ENCODE measurements at regions not wholly inside any gene's neighbourhood (a gene's known extent, or its start where the extent isn't known, plus 50 kb on each side); places are given as distances from the start of the nearest gene placed in this dataset.

GRCh38 chr12:66837311-66837627 is 158.4 kb upstream of the GRIP1 start:
- DNase-seq: no peak
- H3K4me3 Mint-ChIP-seq: no peak overlapping the region

GRCh38 chr12:66838366-66838765 is 159.5 kb upstream of the GRIP1 start:
- H3K27ac Mint-ChIP-seq: no peak overlapping the region
- H3K36me3 Mint-ChIP-seq (ENCODE audit: low read depth): no peaks in the 10 kb centered on the region
- DNase-seq: no peak
- H3K4me3 Mint-ChIP-seq: no peak overlapping the region
- no peak for TF ChIP-seq CTCF (IDR thresholded peaks at IDR 0.05)
- no peaks in the 10 kb centered on the region for H3K27me3 Mint-ChIP-seq (ENCODE audit: low read depth, poor library complexity)
- peaks cover 13% of the 10 kb centered on the region for H3K4me1 Mint-ChIP-seq
- H3K9me3 Mint-ChIP-seq: no peaks in the 10 kb centered on the region

More at GRCh38 chr12:66837311-66837627, 158.4 kb upstream of the GRIP1 start:
- Mint-ChIP-seq H3K27ac (no peak overlapping the region), H3K9me3 (no peaks in the 10 kb centered on the region), H3K27me3 (ENCODE audit: low read depth, poor library complexity) (no peaks in the 10 kb centered on the region), H3K4me1 (peaks cover 13% of the 10 kb centered on the region), H3K36me3 (ENCODE audit: low read depth) (no peaks in the 10 kb centered on the region)
- no peak for TF ChIP-seq CTCF (IDR thresholded peaks at IDR 0.05)

GRCh38 chr12:66848967-66849366 is 170.1 kb upstream of the GRIP1 start:
- DNase-seq: no peak
- Mint-ChIP-seq H3K9me3 (no peaks in the 10 kb centered on the region), H3K36me3 (ENCODE audit: low read depth) (no peaks in the 10 kb centered on the region), H3K4me3 (no peak overlapping the region), H3K27me3 (ENCODE audit: low read depth, poor library complexity) (peaks cover 8% of the 10 kb centered on the region), H3K4me1 (peaks cover 2% of the 10 kb centered on the region), H3K27ac (no peak overlapping the region)
- TF ChIP-seq CTCF (IDR thresholded peaks at IDR 0.05): no peak

- peaks cover 8% of the 10 kb centered on the region for H3K27me3 Mint-ChIP-seq (ENCODE audit: low read depth, poor library complexity)
- no peak for TF ChIP-seq CTCF (IDR thresholded peaks at IDR 0.05)
- H3K27ac Mint-ChIP-seq: no peak overlapping the region
- no peaks in the 10 kb centered on the region for H3K9me3 Mint-ChIP-seq
- H3K4me3 Mint-ChIP-seq: no peak overlapping the region
- no peak for DNase-seq
- H3K36me3 Mint-ChIP-seq (ENCODE audit: low read depth): no peaks in the 10 kb centered on the region
- H3K4me1 Mint-ChIP-seq: peaks cover 5% of the 10 kb centered on the region
Measured at GRCh38 chr12:66851134-66851533, 172.3 kb upstream of the GRIP1 start.

- H3K27me3 Mint-ChIP-seq (ENCODE audit: low read depth, poor library complexity): peaks cover 3% of the 10 kb centered on the region
- no peak for DNase-seq
- no peak overlapping the region for H3K4me3 Mint-ChIP-seq
- no peaks in the 10 kb centered on the region for H3K9me3 Mint-ChIP-seq
- no peak for TF ChIP-seq CTCF (IDR thresholded peaks at IDR 0.05)
- no peaks in the 10 kb centered on the region for H3K36me3 Mint-ChIP-seq (ENCODE audit: low read depth)
- H3K27ac Mint-ChIP-seq: no peak overlapping the region
- H3K4me1 Mint-ChIP-seq: peaks cover 5% of the 10 kb centered on the region
Measured at GRCh38 chr12:66852091-66852490, 173.2 kb upstream of the GRIP1 start.

- no peak overlapping the region for H3K4me3 Mint-ChIP-seq
- no peak for DNase-seq
- no peaks in the 10 kb centered on the region for H3K9me3 Mint-ChIP-seq
- H3K27ac Mint-ChIP-seq: no peak overlapping the region
- H3K27me3 Mint-ChIP-seq (ENCODE audit: low read depth, poor library complexity): no peaks in the 10 kb centered on the region
- no peak for TF ChIP-seq CTCF (IDR thresholded peaks at IDR 0.05)
- H3K36me3 Mint-ChIP-seq (ENCODE audit: low read depth): no peaks in the 10 kb centered on the region
- H3K4me1 Mint-ChIP-seq: peaks cover 5% of the 10 kb centered on the region
Measured at GRCh38 chr12:66852765-66853164, 173.9 kb upstream of the GRIP1 start.
